HepG2 (cell line): ENCODE measurements at regions not wholly inside any gene's neighbourhood (a gene's known extent, or its start where the extent isn't known, plus 50 kb on each side); places are given as distances from the start of the nearest gene placed in this dataset.

Source experiments
- CEBPB ChIP-seq: IDR thresholded peaks from 2 replicates; pipeline ENCODE4 v1.6.1; 2011; ENCODE audit warnings: low read depth, low read length, improper control_type of control experiment, borderline replicate concordance
- ETV6 ChIP-seq: sonication (generic); formaldehyde crosslinking; conservative IDR thresholded peaks from 2 replicates; pipeline ENCODE4 v1.4.0; 2020; ENCODE audit warnings: missing genetic modification reagents
- GABPA ChIP-seq, 2 experiments: IDR thresholded peaks; 2 replicates each; pipeline ENCODE4 v1.6.1; 2011 to 2016; ENCODE audit warnings: low read depth in 2 of 2, low read length in 1 of 2, missing biosample characterization in 1 of 2, missing genetic modification characterization in 1 of 2
- KLF11 ChIP-seq: IDR thresholded peaks from 2 replicates; pipeline ENCODE4 v1.6.1; 2016; ENCODE audit warnings: missing compliant biosample characterization
- NBN ChIP-seq: fragments of 450-650 bp; conservative IDR thresholded peaks from 2 replicates; pipeline ENCODE4 v1.6.1; 2017
- POLR2A ChIP-seq, 2 experiments: IDR thresholded peaks; 2 replicates each; pipeline ENCODE4 v1.6.1; 2011; ENCODE audit warnings: low read depth in 2 of 2, low read length in 2 of 2, mild to moderate bottlenecking in 1 of 2, moderate library complexity in 1 of 2; ENCODE audit not compliant: insufficient read depth in 1 of 2
- PRDM15 ChIP-seq: sonication (generic); formaldehyde crosslinking; IDR thresholded peaks from 2 replicates; pipeline ENCODE4 v1.4.0; 2020; ENCODE audit warnings: missing genetic modification reagents
- ZBTB44 ChIP-seq: sonication (generic); formaldehyde crosslinking; IDR thresholded peaks from 2 replicates; pipeline ENCODE4 v1.4.0; 2020; ENCODE audit warnings: missing genetic modification reagents
- ZNF17 ChIP-seq: sonication (generic); formaldehyde crosslinking; IDR thresholded peaks from 2 replicates; pipeline ENCODE4 v1.5.0; 2020; ENCODE audit warnings: mild to moderate bottlenecking, missing genetic modification reagents
- ZNF205 ChIP-seq: IDR thresholded peaks from 2 replicates; pipeline ENCODE4 v1.6.1; 2018; ENCODE audit warnings: missing biosample characterization, missing genetic modification reagents
- ZNF44 ChIP-seq: sonication (generic); formaldehyde crosslinking; IDR thresholded peaks from 2 replicates; pipeline ENCODE4 v1.5.1; 2020; ENCODE audit warnings: mild to moderate bottlenecking, missing genetic modification reagents
- ZNF547 ChIP-seq: sonication (generic); formaldehyde crosslinking; IDR thresholded peaks from 2 replicates; pipeline ENCODE4 v1.5.1; 2020; ENCODE audit warnings: mild to moderate bottlenecking, missing genetic modification reagents
- TF ChIP-seq, protein P1 (sequence below): sonication (generic); formaldehyde crosslinking; IDR thresholded peaks from 2 replicates; pipeline ENCODE4 v1.5.0; 2020; ENCODE audit warnings: mild to moderate bottlenecking, missing genetic modification reagents, moderate library complexity
- TF ChIP-seq, protein P2 (sequence below): sonication (generic); formaldehyde crosslinking; IDR thresholded peaks from 2 replicates; pipeline ENCODE4 v1.8.0; 2022; ENCODE audit warnings: mild to moderate bottlenecking, missing genetic modification reagents; ENCODE audit not compliant: insufficient replicate concordance

DNA sequence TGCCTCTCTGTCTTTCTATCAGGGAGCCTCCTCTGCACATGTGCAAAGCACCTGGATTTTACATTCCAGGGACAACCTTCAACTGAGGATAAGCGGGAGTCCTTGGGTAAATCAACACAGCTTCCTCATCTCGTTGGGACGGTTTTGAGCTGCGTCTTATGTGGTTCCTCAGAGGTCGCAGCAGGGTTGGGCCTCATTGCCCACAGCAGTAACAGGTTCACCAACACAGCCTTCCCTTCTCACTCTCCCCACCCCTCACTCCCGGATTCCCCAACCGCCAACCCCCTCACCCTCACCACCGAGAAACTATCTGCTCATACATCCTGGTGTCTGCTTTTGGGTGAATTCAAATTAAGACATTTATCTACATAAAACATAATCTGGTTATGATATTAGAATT, 155.8 kb upstream of the GGTLC1 start:
- TF ChIP-seq GABPA (IDR thresholded peaks at IDR 0.05; ENCODE audit: low read depth, low read length) (no peak), GABPA (CRISPR knock-in tag; IDR thresholded peaks at IDR 0.05; ENCODE audit: low read depth) (no peak), PRDM15 (no peak), NBN (no peak), KLF11 (CRISPR knock-in tag) (no peak), CEBPB (no peak), ZNF547 (CRISPR knock-in tag) (no peak), ZNF17 (CRISPR knock-in tag) (no peak), POLR2A (IDR thresholded peaks at IDR 0.05; ENCODE audit: insufficient read depth in 1 of 2, low read depth in 2 of 2, low read length in 2 of 2) (no peak), ZNF205 (no peak), ZNF44 (CRISPR knock-in tag) (no peak), ETV6 (CRISPR knock-in tag) (no peak), ZBTB44 (CRISPR knock-in tag) (no peak)
- TF ChIP-seq, protein P1, sequence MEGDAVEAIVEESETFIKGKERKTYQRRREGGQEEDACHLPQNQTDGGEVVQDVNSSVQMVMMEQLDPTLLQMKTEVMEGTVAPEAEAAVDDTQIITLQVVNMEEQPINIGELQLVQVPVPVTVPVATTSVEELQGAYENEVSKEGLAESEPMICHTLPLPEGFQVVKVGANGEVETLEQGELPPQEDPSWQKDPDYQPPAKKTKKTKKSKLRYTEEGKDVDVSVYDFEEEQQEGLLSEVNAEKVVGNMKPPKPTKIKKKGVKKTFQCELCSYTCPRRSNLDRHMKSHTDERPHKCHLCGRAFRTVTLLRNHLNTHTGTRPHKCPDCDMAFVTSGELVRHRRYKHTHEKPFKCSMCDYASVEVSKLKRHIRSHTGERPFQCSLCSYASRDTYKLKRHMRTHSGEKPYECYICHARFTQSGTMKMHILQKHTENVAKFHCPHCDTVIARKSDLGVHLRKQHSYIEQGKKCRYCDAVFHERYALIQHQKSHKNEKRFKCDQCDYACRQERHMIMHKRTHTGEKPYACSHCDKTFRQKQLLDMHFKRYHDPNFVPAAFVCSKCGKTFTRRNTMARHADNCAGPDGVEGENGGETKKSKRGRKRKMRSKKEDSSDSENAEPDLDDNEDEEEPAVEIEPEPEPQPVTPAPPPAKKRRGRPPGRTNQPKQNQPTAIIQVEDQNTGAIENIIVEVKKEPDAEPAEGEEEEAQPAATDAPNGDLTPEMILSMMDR = no peak
- TF ChIP-seq, protein P2, sequence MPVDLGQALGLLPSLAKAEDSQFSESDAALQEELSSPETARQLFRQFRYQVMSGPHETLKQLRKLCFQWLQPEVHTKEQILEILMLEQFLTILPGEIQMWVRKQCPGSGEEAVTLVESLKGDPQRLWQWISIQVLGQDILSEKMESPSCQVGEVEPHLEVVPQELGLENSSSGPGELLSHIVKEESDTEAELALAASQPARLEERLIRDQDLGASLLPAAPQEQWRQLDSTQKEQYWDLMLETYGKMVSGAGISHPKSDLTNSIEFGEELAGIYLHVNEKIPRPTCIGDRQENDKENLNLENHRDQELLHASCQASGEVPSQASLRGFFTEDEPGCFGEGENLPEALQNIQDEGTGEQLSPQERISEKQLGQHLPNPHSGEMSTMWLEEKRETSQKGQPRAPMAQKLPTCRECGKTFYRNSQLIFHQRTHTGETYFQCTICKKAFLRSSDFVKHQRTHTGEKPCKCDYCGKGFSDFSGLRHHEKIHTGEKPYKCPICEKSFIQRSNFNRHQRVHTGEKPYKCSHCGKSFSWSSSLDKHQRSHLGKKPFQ = no peak
